SK-N-MC (cell line): ENCODE measurements at regions not wholly inside any gene's neighbourhood (a gene's known extent, or its start where the extent isn't known, plus 50 kb on each side); places are given as distances from the start of the nearest gene placed in this dataset.

Experiments
- DNase-seq: peaks from one replicate; pipeline ENCODE4 v3.0.0-alpha.2; 2011; ENCODE audit warnings: low read depth, low spot score
- H3K27ac ChIP-seq: fragments of 200-600 bp; sonication (generic); 2 replicates; pipeline ENCODE4 v1.5.1; 2016; ENCODE audit warnings: mixed run types
- H3K36me3 ChIP-seq: fragments of 200-600 bp; sonication (generic); 2 replicates; pipeline ENCODE4 v1.6.1; 2017; ENCODE audit warnings: antibody characterized with exemption, low read length, mixed read lengths; ENCODE audit not compliant: insufficient read depth
- H3K4me3 ChIP-seq: fragments of 200-600 bp; sonication (generic); 2 replicates; pipeline ENCODE4 v1.5.1; 2016
- H3K9ac ChIP-seq: fragments of 200-600 bp; sonication (generic); 2 replicates; pipeline ENCODE4 v1.8.0; 2017; ENCODE audit warnings: mixed run types, mixed read lengths; ENCODE audit not compliant: insufficient read length
- H3K9me3 ChIP-seq: fragments of 200-600 bp; sonication (generic); 2 replicates; pipeline ENCODE4 v1.6.1; 2017; ENCODE audit warnings: low read depth, mild to moderate bottlenecking, antibody characterized with exemption, low read length, moderate library complexity, mixed read lengths
- EZH2 ChIP-seq: fragments of 200-600 bp; sonication (generic); IDR thresholded peaks from one replicate; pipeline ENCODE4 v1.6.1; 2017; ENCODE audit warnings: antibody characterized with exemption
- FOXP2 ChIP-seq: optimal IDR thresholded peaks from 2 replicates; pipeline ENCODE3; 2011; ENCODE audit warnings: mild to moderate bottlenecking, moderate library complexity; ENCODE audit not compliant: insufficient read depth; ENCODE audit errors: extremely low read length, control extremely low read depth
- POLR2AphosphoS5 ChIP-seq: IDR thresholded peaks from 2 replicates; pipeline ENCODE4 v1.6.1; 2012; ENCODE audit warnings: mild to moderate bottlenecking, low read depth, low read length, borderline replicate concordance

- TF ChIP-seq POLR2AphosphoS5 (no peak), EZH2 (no peak), FOXP2 (no peak)
- Histone ChIP-seq H3K9me3 (no peaks in the 10 kb centered on the region), H3K27ac (no peak overlapping the region), H3K4me3 (no peak overlapping the region), H3K36me3 (no peaks in the 10 kb centered on the region), H3K9ac (no peak overlapping the region)
- DNase-seq = no peak
Observed at GRCh38 chr4:123744664-123745290, 348.2 kb downstream of the SPRY1 start.

GRCh38 chr4:123747016-123747415 is 350.4 kb downstream of the SPRY1 start:
- H3K9me3 ChIP-seq = no peaks in the 10 kb centered on the region

GRCh38 chr4:123748806-123749205 is 352.2 kb downstream of the SPRY1 start:
- Histone ChIP-seq H3K9me3 (no peaks in the 10 kb centered on the region), H3K4me3 (no peak overlapping the region), H3K27ac (no peak overlapping the region), H3K36me3 (no peaks in the 10 kb centered on the region), H3K9ac (no peak overlapping the region)
- TF ChIP-seq EZH2 (no peak), FOXP2 (no peak), POLR2AphosphoS5 (no peak)
- no peak for DNase-seq

More at GRCh38 chr4:123747016-123747415, 350.4 kb downstream of the SPRY1 start:
- Histone ChIP-seq H3K27ac (no peak overlapping the region), H3K9ac (no peak overlapping the region), H3K36me3 (no peaks in the 10 kb centered on the region), H3K4me3 (no peak overlapping the region)
- TF ChIP-seq POLR2AphosphoS5 (no peak), EZH2 (no peak), FOXP2 (no peak)
- no peak for DNase-seq

- H3K27ac ChIP-seq = no peak overlapping the region
- no peaks in the 10 kb centered on the region for H3K36me3 ChIP-seq
- no peak overlapping the region for H3K9ac ChIP-seq
- H3K9me3 ChIP-seq = no peaks in the 10 kb centered on the region
- no peak for TF ChIP-seq FOXP2
- no peak for TF ChIP-seq EZH2
- TF ChIP-seq POLR2AphosphoS5 = no peak
- no peak for DNase-seq
- no peak overlapping the region for H3K4me3 ChIP-seq
Observed at GRCh38 chr4:123749383-123749782, 352.8 kb downstream of the SPRY1 start.

- H3K27ac ChIP-seq = no peak overlapping the region
- H3K36me3 ChIP-seq = no peaks in the 10 kb centered on the region
- no peak overlapping the region for H3K9ac ChIP-seq
- no peak overlapping the region for H3K4me3 ChIP-seq
- TF ChIP-seq POLR2AphosphoS5 (no peak), FOXP2 (no peak), EZH2 (no peak)
- no peaks in the 10 kb centered on the region for H3K9me3 ChIP-seq
- DNase-seq = no peak
Observed at GRCh38 chr4:123750044-123750443, 353.4 kb downstream of the SPRY1 start.

GRCh38 chr4:123755655-123756054 is 359.1 kb downstream of the SPRY1 start:
- no peak for DNase-seq
- TF ChIP-seq FOXP2 (no peak), POLR2AphosphoS5 (no peak), EZH2 (no peak)
- no peaks in the 10 kb centered on the region for H3K9me3 ChIP-seq
- no peak overlapping the region for H3K27ac ChIP-seq
- no peaks in the 10 kb centered on the region for H3K36me3 ChIP-seq
- H3K9ac ChIP-seq = no peak overlapping the region
- no peak overlapping the region for H3K4me3 ChIP-seq

DNA sequence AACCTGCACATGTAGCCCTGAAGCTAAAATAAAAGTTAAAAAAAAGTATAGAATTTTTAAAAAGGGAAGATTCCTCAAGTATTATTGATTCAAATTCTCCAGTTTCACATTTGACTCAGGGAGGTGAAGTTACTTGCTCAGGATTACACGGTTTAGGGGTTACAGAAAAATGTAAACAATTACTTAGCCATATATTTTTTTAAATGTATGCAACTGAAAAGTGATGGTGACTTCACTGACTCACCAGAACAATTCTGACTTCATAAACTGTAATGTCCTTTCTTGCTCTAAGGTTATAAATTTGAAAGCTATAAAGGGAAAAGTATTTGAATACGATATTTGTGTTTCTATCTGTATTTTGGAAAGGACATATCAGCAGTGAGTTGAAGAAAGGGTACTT is 371.2 kb downstream of the SPRY1 start:
- H3K9ac ChIP-seq = no peak overlapping the region
- no peaks in the 10 kb centered on the region for H3K36me3 ChIP-seq
- TF ChIP-seq EZH2 = no peak
- no peak for TF ChIP-seq POLR2AphosphoS5
- TF ChIP-seq FOXP2 = no peak
- H3K9me3 ChIP-seq = no peaks in the 10 kb centered on the region
- no peak overlapping the region for H3K27ac ChIP-seq
- no peak for DNase-seq
- H3K4me3 ChIP-seq = no peak overlapping the region

DNA sequence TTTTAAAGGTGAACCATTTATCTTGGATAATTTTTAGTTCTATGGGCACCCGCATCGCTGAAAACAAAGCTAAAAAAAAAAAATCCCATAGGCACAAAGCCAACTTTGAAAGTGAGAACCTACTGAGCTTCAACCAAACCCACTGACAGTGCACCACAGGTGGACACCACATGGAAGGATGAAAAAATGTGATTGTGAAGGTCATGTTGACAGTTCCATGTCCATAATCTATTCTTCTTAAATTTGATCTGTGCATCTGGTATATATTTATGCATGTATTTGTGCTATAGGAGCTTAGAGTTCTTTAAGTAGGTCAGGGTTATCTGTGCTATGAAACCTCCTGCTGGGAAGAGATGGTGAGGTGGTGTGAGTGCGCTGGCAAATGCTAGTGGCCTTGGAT is 374.3 kb downstream of the SPRY1 start:
- Histone ChIP-seq H3K27ac (no peak overlapping the region), H3K9me3 (no peaks in the 10 kb centered on the region), H3K9ac (no peak overlapping the region), H3K4me3 (no peak overlapping the region), H3K36me3 (no peaks in the 10 kb centered on the region)
- DNase-seq = no peak
- TF ChIP-seq EZH2 = no peak
- TF ChIP-seq POLR2AphosphoS5 = no peak
- TF ChIP-seq FOXP2 = no peak

- TF ChIP-seq EZH2 (no peak), POLR2AphosphoS5 (no peak), FOXP2 (no peak)
- no peak overlapping the region for H3K9ac ChIP-seq
- H3K27ac ChIP-seq = no peak overlapping the region
- no peaks in the 10 kb centered on the region for H3K9me3 ChIP-seq
- no peak overlapping the region for H3K4me3 ChIP-seq
- H3K36me3 ChIP-seq = no peaks in the 10 kb centered on the region
- no peak for DNase-seq
Observed at GRCh38 chr4:123776267-123776666, 379.7 kb downstream of the SPRY1 start.
